ENCODE measurements at regions not wholly inside any gene's neighbourhood (a gene's known extent, or its start where the extent isn't known, plus 50 kb on each side); places are given as distances from the start of the nearest gene placed in this dataset.

DNA sequence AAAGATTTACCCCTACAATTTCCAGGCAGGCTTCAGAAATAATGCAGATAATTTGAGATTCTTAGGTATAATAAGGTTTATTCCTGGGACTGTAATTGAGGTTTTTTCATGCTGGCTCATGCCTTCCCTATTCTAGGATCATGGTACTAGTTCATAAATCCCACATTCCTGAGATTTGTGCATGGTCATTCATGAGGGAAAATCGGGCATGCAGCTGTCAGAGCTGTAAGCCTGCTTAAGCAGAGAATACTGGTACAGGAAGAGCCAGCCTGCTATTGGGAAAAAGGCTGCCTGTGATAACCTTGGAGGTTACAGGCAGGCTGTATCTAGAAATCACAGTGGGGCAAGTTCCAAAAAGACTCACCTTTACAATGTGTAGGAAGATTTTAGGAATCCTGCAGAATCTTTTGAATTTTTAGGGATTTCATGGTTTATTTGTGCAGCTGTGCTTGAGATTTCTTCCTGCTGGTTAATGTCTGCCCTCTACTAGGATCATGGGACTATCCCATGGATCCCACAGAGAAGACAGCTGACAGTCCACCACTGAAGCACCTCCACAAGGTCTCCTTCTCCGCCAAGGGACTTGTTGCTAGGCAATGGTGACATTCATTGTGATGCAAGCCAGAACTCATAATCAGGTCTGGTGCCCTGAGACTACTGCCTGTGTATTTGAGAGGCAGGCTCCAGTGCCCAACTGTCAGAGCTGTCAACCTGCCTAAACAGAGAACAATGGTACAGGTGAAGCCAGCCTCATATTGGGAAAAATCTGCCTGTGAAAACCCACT is 646.2 kb upstream of the TSPY4 start:
- H3K4me1 ChIP-seq: no peaks in the 10 kb centered on the region
- 18% methylated on average over 2 of the region's 2 CpGs; no CpG with 5 or more reads in 1 of the 2 donors for WGBS, 2 donors
- no peaks in the 10 kb centered on the region for H3K36me3 ChIP-seq
- no peaks in the 10 kb centered on the region for H3K27me3 ChIP-seq
- DNase-seq (no peak), FAIRE-seq (no peak), ATAC-seq (no peak)
- intact Hi-C loops (cut with DNase I): no loop called here
- no peaks in the 10 kb centered on the region for H3K9me3 ChIP-seq
- no peak overlapping the region for H3K27ac ChIP-seq
- no peak overlapping the region for H3K4me3 ChIP-seq
- TF ChIP-seq, protein P1, sequence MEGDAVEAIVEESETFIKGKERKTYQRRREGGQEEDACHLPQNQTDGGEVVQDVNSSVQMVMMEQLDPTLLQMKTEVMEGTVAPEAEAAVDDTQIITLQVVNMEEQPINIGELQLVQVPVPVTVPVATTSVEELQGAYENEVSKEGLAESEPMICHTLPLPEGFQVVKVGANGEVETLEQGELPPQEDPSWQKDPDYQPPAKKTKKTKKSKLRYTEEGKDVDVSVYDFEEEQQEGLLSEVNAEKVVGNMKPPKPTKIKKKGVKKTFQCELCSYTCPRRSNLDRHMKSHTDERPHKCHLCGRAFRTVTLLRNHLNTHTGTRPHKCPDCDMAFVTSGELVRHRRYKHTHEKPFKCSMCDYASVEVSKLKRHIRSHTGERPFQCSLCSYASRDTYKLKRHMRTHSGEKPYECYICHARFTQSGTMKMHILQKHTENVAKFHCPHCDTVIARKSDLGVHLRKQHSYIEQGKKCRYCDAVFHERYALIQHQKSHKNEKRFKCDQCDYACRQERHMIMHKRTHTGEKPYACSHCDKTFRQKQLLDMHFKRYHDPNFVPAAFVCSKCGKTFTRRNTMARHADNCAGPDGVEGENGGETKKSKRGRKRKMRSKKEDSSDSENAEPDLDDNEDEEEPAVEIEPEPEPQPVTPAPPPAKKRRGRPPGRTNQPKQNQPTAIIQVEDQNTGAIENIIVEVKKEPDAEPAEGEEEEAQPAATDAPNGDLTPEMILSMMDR (IDR thresholded peaks at IDR 0.05): no peak

DNA sequence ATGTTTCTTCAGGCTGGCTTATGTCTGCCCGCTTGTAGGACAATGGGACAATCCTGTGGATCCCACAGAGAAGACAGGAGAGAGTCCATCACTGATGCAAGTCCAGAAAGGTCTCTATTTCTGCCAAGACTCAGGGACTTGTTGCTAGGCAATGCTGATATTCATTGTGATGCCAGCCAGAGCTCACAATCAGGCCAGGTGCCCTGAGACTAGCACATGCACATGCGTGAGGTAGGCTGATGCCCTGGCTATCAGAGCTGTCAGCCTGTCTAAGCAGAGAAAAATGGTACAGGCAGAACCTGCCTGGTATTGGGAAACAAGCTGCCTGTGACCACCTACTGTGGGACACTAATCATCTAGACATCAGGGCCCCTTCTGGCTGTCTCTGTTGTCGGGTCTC is 638.7 kb upstream of the TSPY4 start:
- TF ChIP-seq, protein P1 (IDR thresholded peaks at IDR 0.05): no peak
- Histone ChIP-seq H3K4me3 (no peak overlapping the region), H3K27me3 (no peaks in the 10 kb centered on the region), H3K36me3 (no peaks in the 10 kb centered on the region), H3K9me3 (no peaks in the 10 kb centered on the region), H3K27ac (no peak overlapping the region), H3K4me1 (no peaks in the 10 kb centered on the region)
- FAIRE-seq: no peak
- intact Hi-C loops (cut with DNase I): no loop called here
- WGBS, 2 donors: 61% methylated on average over 3 of the region's 3 CpGs; no CpG with 5 or more reads in 1 of the 2 donors
- no peak for ATAC-seq
- DNase-seq: no peak

DNA sequence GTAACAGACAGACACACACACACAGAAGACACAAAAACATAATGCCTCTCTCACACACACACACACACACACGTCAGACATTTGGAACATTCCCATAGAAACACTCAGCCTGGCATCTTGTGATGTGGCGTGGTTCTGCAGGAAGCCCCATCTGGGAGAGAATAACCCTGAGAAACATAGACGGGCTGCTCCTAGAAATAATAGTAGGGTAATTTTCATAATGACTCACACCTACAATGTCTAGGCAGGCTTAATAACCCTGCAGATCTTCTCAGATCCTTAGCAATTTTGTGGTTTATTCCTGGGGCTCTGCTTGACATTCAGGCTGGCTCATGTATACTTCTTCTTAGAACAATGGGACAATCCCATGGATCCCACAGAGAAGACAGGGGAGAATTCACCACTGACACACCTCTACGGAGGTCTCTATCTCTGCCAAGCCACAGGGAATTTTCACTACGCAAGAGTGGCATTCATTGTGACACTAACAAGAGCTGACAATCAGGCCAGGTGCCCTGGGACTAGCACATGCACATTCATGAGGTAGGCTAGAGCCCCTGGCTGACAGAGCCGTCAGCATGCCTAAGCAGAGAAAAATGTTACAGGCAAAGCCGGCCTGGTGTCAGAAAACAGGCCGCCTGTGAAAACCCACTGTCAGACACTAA is 631.5 kb upstream of the TSPY4 start:
- Histone ChIP-seq H3K9me3 (no peaks in the 10 kb centered on the region), H3K27me3 (no peaks in the 10 kb centered on the region), H3K4me3 (no peak overlapping the region), H3K4me1 (no peaks in the 10 kb centered on the region), H3K36me3 (no peaks in the 10 kb centered on the region), H3K27ac (no peak overlapping the region)
- 77% methylated on average over 8 of the region's 8 CpGs; no CpG with 5 or more reads in 1 of the 2 donors for WGBS, 2 donors
- intact Hi-C loops (cut with DNase I): no loop called here
- TF ChIP-seq, protein P1 (IDR thresholded peaks at IDR 0.05): no peak
- ATAC-seq: no peak
- DNase-seq: no peak
- FAIRE-seq: no peak

DNA sequence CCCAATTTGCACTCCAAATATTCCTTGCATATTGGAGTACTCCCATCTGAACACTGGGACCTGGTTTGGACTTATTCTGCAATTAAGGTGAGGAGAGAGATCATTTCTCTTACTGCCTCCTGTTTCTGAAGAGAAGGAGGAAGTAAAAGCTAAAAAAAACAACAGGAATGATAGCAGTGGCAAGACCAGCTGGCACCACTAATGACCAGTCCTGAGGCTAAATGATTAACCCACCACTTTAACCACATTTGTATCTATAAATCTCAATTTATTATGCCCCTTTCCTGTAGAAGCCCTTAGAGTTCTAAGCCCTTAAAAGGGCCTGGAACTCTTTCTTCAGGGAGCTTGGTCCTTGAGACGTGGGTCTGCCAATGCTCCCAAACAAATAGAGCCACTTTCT is 625.0 kb upstream of the TSPY4 start:
- no peak overlapping the region for H3K4me3 ChIP-seq
- no peaks in the 10 kb centered on the region for H3K4me1 ChIP-seq
- no peaks in the 10 kb centered on the region for H3K36me3 ChIP-seq
- H3K27me3 ChIP-seq: no peaks in the 10 kb centered on the region
- FAIRE-seq (no peak), DNase-seq (no peak), ATAC-seq (no peak)
- intact Hi-C loops (cut with DNase I): no loop called here
- H3K9me3 ChIP-seq: no peaks in the 10 kb centered on the region
- TF ChIP-seq, protein P1 (IDR thresholded peaks at IDR 0.05): no peak
- 70% methylated on average over 1 of the region's 1 CpG; no CpG with 5 or more reads in 1 of the 2 donors for WGBS, 2 donors
- no peak overlapping the region for H3K27ac ChIP-seq

DNA sequence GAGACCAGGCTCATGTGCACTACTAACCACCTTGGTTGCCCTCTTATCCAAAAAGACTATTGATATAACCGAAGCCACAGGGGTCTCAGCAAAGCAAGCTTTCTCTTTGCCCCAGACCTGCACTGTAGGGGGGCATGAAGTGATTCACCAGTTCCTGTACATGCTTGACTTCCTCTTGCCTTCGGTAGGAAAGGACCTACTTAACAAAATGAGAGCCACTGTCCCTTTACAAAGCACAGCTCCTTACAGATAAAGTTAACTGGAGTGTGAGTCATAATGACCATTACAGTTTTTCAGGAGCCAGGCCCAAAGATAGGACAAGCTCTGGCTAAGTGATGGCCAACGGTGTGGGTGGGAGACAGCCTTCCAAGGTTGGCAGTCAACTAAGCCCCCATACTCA is 622.0 kb upstream of the TSPY4 start:
- Histone ChIP-seq H3K36me3 (no peaks in the 10 kb centered on the region), H3K4me3 (no peak overlapping the region), H3K27me3 (no peaks in the 10 kb centered on the region), H3K4me1 (no peaks in the 10 kb centered on the region), H3K9me3 (no peaks in the 10 kb centered on the region), H3K27ac (no peak overlapping the region)
- 54% methylated on average over 3 of the region's 3 CpGs; no CpG with 5 or more reads in 1 of the 2 donors for WGBS, 2 donors
- no peak for FAIRE-seq
- TF ChIP-seq, protein P1 (IDR thresholded peaks at IDR 0.05): no peak
- intact Hi-C loops (cut with DNase I): no loop called here
- no peak for ATAC-seq
- DNase-seq: no peak

Data from pancreas (tissue), 10 donors.